ENCODE measurements at regions not wholly inside any gene's neighbourhood (a gene's known extent, or its start where the extent isn't known, plus 50 kb on each side); places are given as distances from the start of the nearest gene placed in this dataset.

GRCh38 chr4:27350161-27350560 lies 489.5 kb downstream of the STIM2 start:
- Histone ChIP-seq H3K4me1 (ENCODE audit: control insufficient read depth in 3 of 3, insufficient read depth in 2 of 3, low read depth in 1 of 3, low read length in 2 of 3) (no peaks in the 10 kb centered on the region), H3K27me3 (ENCODE audit: control insufficient read depth in 3 of 3, insufficient read depth in 3 of 3, low read length in 3 of 3) (no peaks in the 10 kb centered on the region), H3K36me3 (ENCODE audit: control insufficient read depth in 3 of 3, insufficient read depth in 2 of 3, low read depth in 1 of 3, low read length in 3 of 3) (no peaks in the 10 kb centered on the region), H3K27ac (ENCODE audit: low read depth in 1 of 3, low read length in 2 of 3) (no peak overlapping the region), H3K4me3 (ENCODE audit: low read depth in 1 of 3, low read length in 3 of 3) (no peak overlapping the region), H3K9me3 (ENCODE audit: control insufficient read depth in 2 of 2, insufficient read depth in 1 of 2, low read depth in 1 of 2, low read length in 1 of 2) (no peaks in the 10 kb centered on the region)
- DNase-seq (no peak), FAIRE-seq (no peak)
- 63 to 82% (median 70%) methylated on average over 3 of the region's 3 CpGs for WGBS, 3 donors

GRCh38 chr4:27357283-27357682 lies 496.6 kb downstream of the STIM2 start:
- 40 to 53% (median 49%) methylated on average over 6 of the region's 6 CpGs for WGBS, 3 donors
- no peak overlapping the region for H3K4me3 ChIP-seq (ENCODE audit: low read depth in 1 of 3, low read length in 3 of 3)
- H3K27ac ChIP-seq (ENCODE audit: low read depth in 1 of 3, low read length in 2 of 3) = no peak overlapping the region
- FAIRE-seq (no peak), DNase-seq (no peak)
- H3K4me1 ChIP-seq (ENCODE audit: control insufficient read depth in 3 of 3, insufficient read depth in 2 of 3, low read depth in 1 of 3, low read length in 2 of 3) = no peaks in the 10 kb centered on the region
- H3K27me3 ChIP-seq (ENCODE audit: control insufficient read depth in 3 of 3, insufficient read depth in 3 of 3, low read length in 3 of 3) = no peaks in the 10 kb centered on the region
- no peaks in the 10 kb centered on the region for H3K36me3 ChIP-seq (ENCODE audit: control insufficient read depth in 3 of 3, insufficient read depth in 2 of 3, low read depth in 1 of 3, low read length in 3 of 3)
- H3K9me3 ChIP-seq (ENCODE audit: control insufficient read depth in 2 of 2, insufficient read depth in 1 of 2, low read depth in 1 of 2, low read length in 1 of 2) = no peaks in the 10 kb centered on the region

GRCh38 chr4:27358269-27358668 lies 497.6 kb downstream of the STIM2 start:
- no peaks in the 10 kb centered on the region for H3K9me3 ChIP-seq (ENCODE audit: control insufficient read depth in 2 of 2, insufficient read depth in 1 of 2, low read depth in 1 of 2, low read length in 1 of 2)
- no peak for FAIRE-seq
- no peaks in the 10 kb centered on the region for H3K27me3 ChIP-seq (ENCODE audit: control insufficient read depth in 3 of 3, insufficient read depth in 3 of 3, low read length in 3 of 3)
- no peaks in the 10 kb centered on the region for H3K36me3 ChIP-seq (ENCODE audit: control insufficient read depth in 3 of 3, insufficient read depth in 2 of 3, low read depth in 1 of 3, low read length in 3 of 3)
- DNase-seq = no peak
- WGBS, 3 donors = 28 to 66% (median 45%) methylated on average over 2 of the region's 2 CpGs
- no peak overlapping the region for H3K27ac ChIP-seq (ENCODE audit: low read depth in 1 of 3, low read length in 2 of 3)
- no peak overlapping the region for H3K4me3 ChIP-seq (ENCODE audit: low read depth in 1 of 3, low read length in 3 of 3)
- no peaks in the 10 kb centered on the region for H3K4me1 ChIP-seq (ENCODE audit: control insufficient read depth in 3 of 3, insufficient read depth in 2 of 3, low read depth in 1 of 3, low read length in 2 of 3)

GRCh38 chr4:27360131-27360530 lies 499.5 kb downstream of the STIM2 start:
- 69 to 79% (median 78%) methylated on average over 1 of the region's 1 CpG for WGBS, 3 donors
- H3K4me3 ChIP-seq (ENCODE audit: low read depth in 1 of 3, low read length in 3 of 3) = no peak overlapping the region
- H3K4me1 ChIP-seq (ENCODE audit: control insufficient read depth in 3 of 3, insufficient read depth in 2 of 3, low read depth in 1 of 3, low read length in 2 of 3) = no peaks in the 10 kb centered on the region
- H3K27me3 ChIP-seq (ENCODE audit: control insufficient read depth in 3 of 3, insufficient read depth in 3 of 3, low read length in 3 of 3) = no peaks in the 10 kb centered on the region
- no peaks in the 10 kb centered on the region for H3K36me3 ChIP-seq (ENCODE audit: control insufficient read depth in 3 of 3, insufficient read depth in 2 of 3, low read depth in 1 of 3, low read length in 3 of 3)
- no peaks in the 10 kb centered on the region for H3K9me3 ChIP-seq (ENCODE audit: control insufficient read depth in 2 of 2, insufficient read depth in 1 of 2, low read depth in 1 of 2, low read length in 1 of 2)
- FAIRE-seq (no peak), DNase-seq (no peak)
- H3K27ac ChIP-seq (ENCODE audit: low read depth in 1 of 3, low read length in 2 of 3) = no peak overlapping the region

- H3K36me3 ChIP-seq (ENCODE audit: control insufficient read depth in 3 of 3, insufficient read depth in 2 of 3, low read depth in 1 of 3, low read length in 3 of 3) = no peaks in the 10 kb centered on the region
- H3K9me3 ChIP-seq (ENCODE audit: control insufficient read depth in 2 of 2, insufficient read depth in 1 of 2, low read depth in 1 of 2, low read length in 1 of 2) = no peaks in the 10 kb centered on the region
- FAIRE-seq (no peak), DNase-seq (no peak)
- no peak overlapping the region for H3K4me3 ChIP-seq (ENCODE audit: low read depth in 1 of 3, low read length in 3 of 3)
- no peaks in the 10 kb centered on the region for H3K27me3 ChIP-seq (ENCODE audit: control insufficient read depth in 3 of 3, insufficient read depth in 3 of 3, low read length in 3 of 3)
- no peak overlapping the region for H3K27ac ChIP-seq (ENCODE audit: low read depth in 1 of 3, low read length in 2 of 3)
- H3K4me1 ChIP-seq (ENCODE audit: control insufficient read depth in 3 of 3, insufficient read depth in 2 of 3, low read depth in 1 of 3, low read length in 2 of 3) = no peaks in the 10 kb centered on the region
- WGBS, 3 donors = 38 to 45% (median 45%) methylated on average over 7 of the region's 7 CpGs
Measured at GRCh38 chr4:27360790-27361267, 500.2 kb downstream of the STIM2 start.

GRCh38 chr4:27364509-27364908 lies 503.9 kb downstream of the STIM2 start:
- Histone ChIP-seq H3K9me3 (ENCODE audit: control insufficient read depth in 2 of 2, insufficient read depth in 1 of 2, low read depth in 1 of 2, low read length in 1 of 2) (no peaks in the 10 kb centered on the region), H3K36me3 (ENCODE audit: control insufficient read depth in 3 of 3, insufficient read depth in 2 of 3, low read depth in 1 of 3, low read length in 3 of 3) (no peaks in the 10 kb centered on the region), H3K27me3 (ENCODE audit: control insufficient read depth in 3 of 3, insufficient read depth in 3 of 3, low read length in 3 of 3) (no peaks in the 10 kb centered on the region), H3K27ac (ENCODE audit: low read depth in 1 of 3, low read length in 2 of 3) (no peak overlapping the region), H3K4me3 (ENCODE audit: low read depth in 1 of 3, low read length in 3 of 3) (no peak overlapping the region), H3K4me1 (ENCODE audit: control insufficient read depth in 3 of 3, insufficient read depth in 2 of 3, low read depth in 1 of 3, low read length in 2 of 3) (no peaks in the 10 kb centered on the region)
- DNase-seq (no peak), FAIRE-seq (no peak)
- WGBS, 3 donors = 90 to 95% (median 95%) methylated on average over 6 of the region's 6 CpGs

- Histone ChIP-seq H3K4me1 (ENCODE audit: control insufficient read depth in 3 of 3, insufficient read depth in 2 of 3, low read depth in 1 of 3, low read length in 2 of 3) (no peaks in the 10 kb centered on the region), H3K27ac (ENCODE audit: low read depth in 1 of 3, low read length in 2 of 3) (no peak overlapping the region), H3K9me3 (ENCODE audit: control insufficient read depth in 2 of 2, insufficient read depth in 1 of 2, low read depth in 1 of 2, low read length in 1 of 2) (no peaks in the 10 kb centered on the region), H3K36me3 (ENCODE audit: control insufficient read depth in 3 of 3, insufficient read depth in 2 of 3, low read depth in 1 of 3, low read length in 3 of 3) (no peaks in the 10 kb centered on the region), H3K27me3 (ENCODE audit: control insufficient read depth in 3 of 3, insufficient read depth in 3 of 3, low read length in 3 of 3) (no peaks in the 10 kb centered on the region), H3K4me3 (ENCODE audit: low read depth in 1 of 3, low read length in 3 of 3) (no peak overlapping the region)
- FAIRE-seq (no peak), DNase-seq (no peak)
- WGBS, 3 donors = 32 to 56% (median 35%) methylated on average over 2 of the region's 2 CpGs
Measured at GRCh38 chr4:27366104-27366823, 505.6 kb downstream of the STIM2 start.

GRCh38 chr4:27368781-27369180 lies 508.1 kb downstream of the STIM2 start:
- no peak overlapping the region for H3K4me3 ChIP-seq (ENCODE audit: low read depth in 1 of 3, low read length in 3 of 3)
- FAIRE-seq (no peak), DNase-seq (no peak)
- H3K4me1 ChIP-seq (ENCODE audit: control insufficient read depth in 3 of 3, insufficient read depth in 2 of 3, low read depth in 1 of 3, low read length in 2 of 3) = no peaks in the 10 kb centered on the region
- no peaks in the 10 kb centered on the region for H3K9me3 ChIP-seq (ENCODE audit: control insufficient read depth in 2 of 2, insufficient read depth in 1 of 2, low read depth in 1 of 2, low read length in 1 of 2)
- no peaks in the 10 kb centered on the region for H3K36me3 ChIP-seq (ENCODE audit: control insufficient read depth in 3 of 3, insufficient read depth in 2 of 3, low read depth in 1 of 3, low read length in 3 of 3)
- H3K27ac ChIP-seq (ENCODE audit: low read depth in 1 of 3, low read length in 2 of 3) = no peak overlapping the region
- WGBS, 3 donors = 53 to 71% (median 62%) methylated on average over 1 of the region's 1 CpG
- H3K27me3 ChIP-seq (ENCODE audit: control insufficient read depth in 3 of 3, insufficient read depth in 3 of 3, low read length in 3 of 3) = no peaks in the 10 kb centered on the region

- H3K4me3 ChIP-seq (ENCODE audit: low read depth in 1 of 3, low read length in 3 of 3) = no peak overlapping the region
- H3K9me3 ChIP-seq (ENCODE audit: control insufficient read depth in 2 of 2, insufficient read depth in 1 of 2, low read depth in 1 of 2, low read length in 1 of 2) = no peaks in the 10 kb centered on the region
- no peaks in the 10 kb centered on the region for H3K4me1 ChIP-seq (ENCODE audit: control insufficient read depth in 3 of 3, insufficient read depth in 2 of 3, low read depth in 1 of 3, low read length in 2 of 3)
- WGBS, 3 donors = 86 to 89% (median 88%) methylated on average over 4 of the region's 4 CpGs
- FAIRE-seq (no peak), DNase-seq (no peak)
- no peaks in the 10 kb centered on the region for H3K27me3 ChIP-seq (ENCODE audit: control insufficient read depth in 3 of 3, insufficient read depth in 3 of 3, low read length in 3 of 3)
- H3K27ac ChIP-seq (ENCODE audit: low read depth in 1 of 3, low read length in 2 of 3) = no peak overlapping the region
- H3K36me3 ChIP-seq (ENCODE audit: control insufficient read depth in 3 of 3, insufficient read depth in 2 of 3, low read depth in 1 of 3, low read length in 3 of 3) = no peaks in the 10 kb centered on the region
Measured at GRCh38 chr4:27381815-27382214, 521.2 kb downstream of the STIM2 start.
